ENCODE measurements at regions not wholly inside any gene's neighbourhood (a gene's known extent, or its start where the extent isn't known, plus 50 kb on each side); places are given as distances from the start of the nearest gene placed in this dataset.

DNA sequence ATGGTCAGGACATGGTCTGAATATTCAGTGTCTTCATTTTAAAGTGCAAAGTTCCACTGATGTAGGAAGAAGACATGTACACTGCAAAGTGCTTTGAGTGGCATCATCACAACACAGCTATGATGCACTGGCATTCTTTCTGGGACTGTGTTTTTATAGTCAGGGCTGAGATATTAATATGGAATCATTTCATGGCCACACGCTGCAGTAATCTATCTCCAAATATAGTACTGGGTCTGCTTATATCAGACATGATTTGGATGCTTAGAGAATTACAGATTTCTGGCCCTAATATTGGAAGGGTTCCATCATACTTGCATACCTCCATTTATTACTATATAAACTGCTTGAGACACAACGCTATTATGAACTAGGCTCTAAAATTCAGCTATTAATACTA lies 1170.9 kb downstream of the NLGN4X start:
- FAIRE-seq, result no peak

DNA sequence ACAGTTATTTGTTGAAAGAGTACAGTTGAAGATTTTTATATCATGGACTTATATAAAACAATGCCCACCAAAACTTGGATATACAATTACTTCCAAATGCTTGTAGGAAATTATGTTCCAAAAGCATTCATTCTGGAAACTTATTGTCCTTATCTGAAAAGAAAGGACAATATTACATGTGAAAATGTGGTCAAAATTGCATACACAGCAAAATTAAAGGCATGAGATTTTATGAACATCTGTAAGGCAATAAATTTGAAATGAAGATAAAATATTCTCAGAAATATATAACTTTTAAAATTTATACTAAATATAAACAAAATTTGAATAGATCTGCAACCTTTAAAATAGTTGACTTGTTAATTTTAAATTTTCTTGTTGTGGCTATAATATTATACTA lies 1173.8 kb downstream of the NLGN4X start:
- FAIRE-seq, result no peak

DNA sequence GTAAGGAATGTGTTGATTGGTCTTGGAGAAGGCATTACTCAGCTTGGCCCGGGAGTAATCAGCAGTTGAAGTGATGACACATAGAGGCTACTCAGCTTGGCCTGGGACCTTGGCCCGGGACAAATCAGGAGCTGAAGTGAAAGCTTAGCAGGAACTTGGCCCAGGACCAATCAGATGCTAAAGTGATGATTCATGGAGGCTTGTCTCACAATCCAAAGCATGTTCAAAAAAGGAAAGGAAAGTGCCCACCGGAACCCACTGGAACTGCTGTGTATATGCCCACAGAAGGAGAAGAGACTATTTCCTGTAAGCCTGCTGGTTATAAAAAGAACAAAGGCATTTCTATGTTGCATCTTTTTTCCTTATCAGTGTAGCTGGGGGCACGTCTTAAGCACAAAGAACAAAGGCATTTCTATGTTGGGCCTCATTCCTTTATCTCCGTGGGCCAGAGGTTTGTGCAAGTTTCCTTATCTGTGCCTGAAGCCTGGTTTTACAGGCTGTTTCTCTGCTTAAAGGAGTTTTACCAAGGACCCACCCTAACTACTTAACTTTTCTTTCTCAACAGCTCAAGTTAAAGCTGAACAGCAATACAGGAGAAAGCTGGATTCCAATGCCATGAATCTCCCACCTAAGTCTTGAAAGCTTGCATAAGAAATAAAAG lies 1176.7 kb downstream of the NLGN4X start:
- no peak for FAIRE-seq

DNA sequence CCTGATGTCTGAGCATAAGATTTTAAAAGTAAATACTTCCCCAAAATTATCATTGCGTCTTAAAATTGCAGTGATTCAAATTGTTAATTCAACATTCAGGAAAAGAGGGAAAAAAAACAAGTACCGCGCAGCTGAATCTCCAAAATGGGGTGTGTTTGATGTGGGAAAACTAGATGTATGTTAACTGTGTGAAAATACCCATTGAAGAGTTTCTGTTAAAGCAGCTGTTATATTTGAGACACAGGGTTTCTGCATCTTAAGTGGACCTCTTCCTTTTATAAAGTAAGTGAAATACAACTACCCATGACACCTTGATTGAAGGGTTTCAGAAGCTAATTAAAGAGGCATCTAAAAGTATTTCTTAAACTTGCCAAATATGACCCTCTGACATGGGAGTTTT lies 1186.1 kb downstream of the NLGN4X start:
- no peak for FAIRE-seq

DNA sequence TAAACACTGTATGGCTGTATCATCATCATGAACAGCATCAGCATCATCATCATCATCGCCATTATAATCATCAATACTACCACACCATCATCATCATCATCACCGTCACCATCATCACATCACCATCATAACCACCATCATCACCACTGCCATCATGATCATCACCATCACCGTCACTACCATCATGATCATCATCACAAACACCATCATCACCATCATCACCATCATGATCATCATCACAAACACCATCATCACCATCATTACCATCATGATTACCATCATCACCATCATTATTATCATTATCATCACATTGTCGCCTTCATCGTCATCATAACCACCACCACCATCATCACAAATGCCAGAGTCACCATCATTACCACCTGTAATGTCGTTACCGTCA lies 1196.9 kb downstream of the NLGN4X start:
- no peak for FAIRE-seq

DNA sequence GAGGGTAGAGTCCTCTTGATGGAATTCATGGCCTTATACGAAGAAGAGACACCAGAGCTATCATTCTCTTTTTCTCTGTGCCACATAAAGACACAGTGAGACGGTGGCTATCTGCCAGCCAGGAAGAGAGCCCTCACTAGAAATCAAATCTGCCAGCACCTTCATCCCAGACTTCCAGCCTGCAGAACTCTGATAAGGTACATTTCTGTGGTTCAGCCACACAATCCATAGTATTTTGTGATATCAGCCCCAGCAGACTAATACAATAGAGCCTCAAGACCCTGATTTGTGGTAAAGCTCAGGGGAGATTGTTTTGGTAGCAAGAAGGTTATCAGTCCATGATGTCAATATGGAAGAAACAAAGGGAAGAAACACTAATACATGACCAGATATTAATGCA lies 1213.2 kb downstream of the NLGN4X start:
- no peak for FAIRE-seq

DNA sequence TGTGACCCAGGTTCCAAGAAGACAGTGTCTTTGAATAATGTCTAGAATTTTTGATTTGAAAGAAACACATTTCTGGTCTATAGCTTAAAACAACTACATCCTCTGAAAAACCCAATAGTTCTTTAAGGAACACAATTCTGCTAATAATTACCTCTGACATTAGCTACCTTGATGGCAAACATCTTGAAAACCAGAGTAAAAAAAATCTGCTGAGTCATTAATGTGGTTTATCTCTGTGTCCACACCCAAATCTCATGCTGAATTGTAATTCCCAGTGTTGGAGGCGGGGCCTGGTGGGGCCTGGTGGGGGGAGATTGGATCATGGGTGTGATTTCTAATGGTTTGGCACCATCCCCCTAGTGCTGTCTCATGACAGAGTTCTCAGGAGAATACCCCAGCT lies 1233.8 kb downstream of the NLGN4X start:
- no peak for FAIRE-seq

DNA sequence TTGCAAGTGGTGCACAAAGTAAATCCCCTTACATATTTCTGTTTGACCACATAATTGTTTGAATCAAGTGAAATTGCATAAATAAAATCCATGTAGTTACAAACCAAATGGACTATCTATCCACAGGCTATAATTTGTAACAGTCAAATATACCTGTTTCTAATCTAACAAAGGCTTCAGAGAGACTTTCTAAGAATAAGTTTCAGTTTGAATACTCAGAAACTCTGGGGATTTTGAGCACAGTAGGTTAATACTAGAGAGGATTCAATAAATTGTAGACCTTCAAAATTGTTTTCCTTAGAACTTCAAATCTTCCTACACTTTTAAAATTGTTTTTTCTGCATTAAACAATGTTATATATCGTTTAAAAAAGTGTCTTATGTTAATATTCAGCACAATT lies 1250.1 kb downstream of the NLGN4X start:
- no peak for FAIRE-seq

DNA sequence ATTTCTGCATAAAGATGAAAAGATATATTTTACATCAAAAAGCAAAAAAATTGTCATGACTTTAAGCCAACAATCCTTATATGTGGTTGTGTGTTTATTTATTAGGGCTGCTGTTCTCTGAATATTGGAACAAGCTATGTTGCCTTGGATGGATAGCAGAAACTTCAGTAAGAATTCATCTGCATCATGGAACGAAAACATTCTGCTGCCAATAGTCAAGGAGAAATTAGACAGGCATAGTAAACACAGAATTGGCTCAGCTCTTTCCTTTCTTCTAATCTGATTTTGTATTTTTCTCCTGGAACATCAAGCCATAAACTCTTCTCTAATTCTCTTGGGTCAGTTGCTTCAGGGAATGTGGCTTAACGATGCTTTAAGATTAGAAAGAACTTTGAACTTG lies 1257.0 kb downstream of the NLGN4X start:
- FAIRE-seq, result no peak

DNA sequence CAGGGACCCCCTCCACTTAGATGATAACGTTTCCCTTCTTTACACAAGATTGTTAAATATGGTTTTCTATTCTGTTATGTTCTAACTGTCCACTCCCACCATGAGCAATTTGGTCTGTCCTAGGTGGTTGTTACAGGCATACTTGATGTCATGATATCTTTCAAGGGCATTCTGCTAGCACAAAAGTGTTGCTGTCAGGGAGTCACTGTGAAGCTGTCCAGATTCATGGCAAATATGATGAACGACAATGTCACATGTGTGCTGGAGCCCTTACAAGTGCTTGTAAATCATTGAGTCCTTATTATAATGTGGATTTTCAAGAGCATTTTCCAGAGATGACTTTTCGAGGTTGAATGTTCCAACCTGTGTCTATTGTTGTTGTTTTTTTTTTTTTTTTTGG lies 1250.7 kb upstream of the PRKX start:
- no peak for FAIRE-seq

DNA sequence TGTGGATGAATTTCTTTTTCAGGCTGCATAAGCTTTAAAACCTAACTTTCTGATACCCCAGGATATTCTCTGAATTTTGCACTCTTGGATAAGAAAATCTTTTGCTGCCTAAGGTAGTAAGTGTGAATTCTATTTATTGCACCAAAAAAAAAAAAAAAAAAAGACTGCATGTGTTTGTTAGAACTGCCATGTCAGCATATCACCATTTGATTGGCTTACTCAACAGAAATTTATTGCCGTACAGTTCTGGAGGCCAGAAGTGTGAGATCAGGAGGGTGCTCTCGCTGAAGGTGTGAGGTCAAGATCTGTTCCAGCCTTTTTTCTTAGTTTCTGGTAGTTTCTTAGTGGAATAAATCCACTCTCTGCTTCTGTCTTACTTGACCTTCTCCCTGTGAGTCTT lies 1250.0 kb upstream of the PRKX start:
- no peak for FAIRE-seq

DNA sequence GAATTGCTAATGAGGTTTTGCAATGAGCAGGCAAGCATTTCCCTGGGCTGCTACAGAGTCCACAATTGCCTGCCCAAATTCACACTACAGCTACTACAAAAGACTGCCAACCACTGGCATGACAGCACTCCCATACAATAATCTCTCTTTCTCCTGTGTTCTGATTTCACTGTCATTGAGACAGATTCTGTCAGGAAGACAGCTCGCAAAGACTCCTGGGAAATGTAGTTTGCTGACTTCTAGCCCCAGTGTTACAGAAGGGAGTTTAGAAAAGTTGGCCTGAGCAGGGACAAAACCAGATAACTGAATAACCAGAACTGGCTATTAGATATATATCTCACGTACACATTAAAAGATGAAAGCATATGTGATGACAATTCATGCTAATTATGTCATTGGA lies 1231.3 kb upstream of the PRKX start:
- FAIRE-seq, result no peak

DNA sequence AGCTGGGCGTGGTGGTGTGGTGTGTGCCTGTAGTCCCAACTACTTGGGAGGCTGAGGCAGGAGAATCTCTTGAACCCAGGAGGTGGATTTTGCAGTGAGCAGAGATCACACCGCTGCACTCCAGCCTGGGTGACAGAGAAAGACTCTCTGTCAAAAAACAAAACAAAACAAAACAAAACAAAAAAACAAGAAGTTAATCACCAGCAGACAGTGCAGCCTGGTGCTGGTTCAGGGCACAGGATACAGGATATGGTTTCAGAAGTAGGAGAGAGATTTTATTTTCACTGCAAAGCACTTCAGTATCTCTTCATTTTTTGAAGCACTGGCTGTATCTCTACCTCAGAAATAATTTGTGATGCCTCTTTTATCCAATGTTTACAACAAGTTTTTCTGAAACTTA lies 1222.9 kb upstream of the PRKX start:
- FAIRE-seq, result no peak

DNA sequence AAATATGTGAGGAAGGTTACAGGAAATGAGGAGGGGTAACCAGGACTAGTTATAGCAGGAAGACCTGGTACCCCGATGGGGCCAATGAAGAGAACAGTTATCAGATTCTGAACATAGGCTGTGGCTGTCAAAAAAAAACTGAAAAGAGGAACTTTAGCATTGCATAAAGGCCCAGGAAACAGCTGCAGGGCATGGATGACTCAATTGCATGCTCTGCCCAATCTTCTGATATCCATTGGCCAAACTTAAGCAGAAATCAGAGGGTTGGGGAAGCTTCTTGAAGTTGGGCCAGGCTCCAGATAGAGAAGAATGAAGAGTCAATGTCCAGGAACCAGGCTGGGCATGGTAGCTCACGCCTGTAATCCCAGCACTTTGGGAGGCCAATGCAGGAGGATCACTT lies 1222.4 kb upstream of the PRKX start:
- no peak for FAIRE-seq

DNA sequence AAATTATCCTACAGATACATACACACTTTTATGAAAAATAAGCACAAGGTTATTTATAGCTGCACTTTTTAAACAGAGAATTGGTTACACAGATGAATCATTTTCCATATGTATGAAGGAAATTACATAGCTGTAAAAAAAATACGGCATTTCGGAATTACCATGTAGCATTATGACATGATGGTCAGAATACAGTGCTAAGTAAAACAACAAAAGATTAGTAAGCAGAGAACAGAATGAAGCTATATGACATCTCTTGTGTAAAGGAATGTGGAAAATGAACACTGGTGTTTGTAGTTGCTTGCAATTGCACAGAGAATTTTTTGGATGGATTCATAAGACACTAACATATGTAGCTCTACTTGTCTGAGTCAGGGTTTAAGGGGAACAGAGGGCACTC lies 1222.0 kb upstream of the PRKX start:
- no peak for FAIRE-seq

DNA sequence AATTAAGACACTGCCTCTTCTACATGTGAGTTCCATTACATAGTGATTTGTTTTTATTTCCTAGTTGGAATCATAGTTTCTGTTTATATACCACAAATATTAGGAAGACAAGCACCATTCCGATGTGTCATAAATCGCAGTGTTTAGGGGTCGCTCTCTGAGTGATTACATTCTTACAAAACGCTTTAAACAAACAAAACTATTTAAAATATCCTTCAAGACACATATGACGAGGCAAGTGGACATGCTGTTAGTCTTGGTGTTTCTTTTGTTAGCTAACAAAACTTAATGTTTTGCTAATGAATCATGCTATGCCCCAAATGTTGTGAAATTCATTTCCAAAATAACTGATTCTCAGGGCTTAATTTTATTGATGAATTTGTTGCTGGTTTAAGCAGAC lies 1219.3 kb upstream of the PRKX start:
- FAIRE-seq, result no peak

DNA sequence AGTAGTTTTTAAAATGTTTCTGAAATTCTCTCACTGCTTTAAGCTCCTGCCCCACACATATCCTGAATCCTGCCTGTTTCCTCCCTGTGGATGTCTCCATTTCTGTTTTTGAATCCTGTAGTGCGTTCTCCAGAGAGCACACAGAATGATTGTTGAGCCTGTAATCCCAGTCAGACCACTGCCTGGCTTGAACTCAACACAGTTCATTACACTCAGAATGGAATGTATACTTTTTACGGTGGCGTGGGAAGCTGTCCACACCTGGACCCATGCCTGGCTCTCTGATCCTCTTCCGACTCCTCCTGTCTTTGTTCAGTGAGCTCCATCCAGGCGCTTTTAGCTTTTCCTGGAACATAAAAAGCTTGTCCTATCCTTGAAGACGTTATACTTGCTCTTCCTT lies 1217.0 kb upstream of the PRKX start:
- FAIRE-seq, result no peak

DNA sequence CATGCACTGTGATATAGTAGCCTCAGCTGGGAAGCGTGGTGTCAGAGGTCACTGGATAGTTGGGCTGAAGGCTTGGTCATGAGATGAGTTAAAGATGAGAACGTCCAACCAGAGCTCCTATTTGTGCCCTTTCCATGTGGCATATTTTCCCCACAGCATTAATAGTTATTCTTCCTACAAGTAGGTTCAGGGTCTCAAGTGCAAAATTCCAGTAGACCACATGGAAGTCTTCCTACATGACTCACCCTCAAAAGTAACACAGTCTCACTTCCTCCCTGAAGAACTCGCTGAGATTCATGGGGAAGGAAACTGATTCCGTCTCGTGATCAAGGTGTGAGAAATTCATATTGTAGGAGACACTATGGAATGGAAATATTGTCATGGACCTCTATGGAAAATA lies 1212.5 kb upstream of the PRKX start:
- no peak for FAIRE-seq

DNA sequence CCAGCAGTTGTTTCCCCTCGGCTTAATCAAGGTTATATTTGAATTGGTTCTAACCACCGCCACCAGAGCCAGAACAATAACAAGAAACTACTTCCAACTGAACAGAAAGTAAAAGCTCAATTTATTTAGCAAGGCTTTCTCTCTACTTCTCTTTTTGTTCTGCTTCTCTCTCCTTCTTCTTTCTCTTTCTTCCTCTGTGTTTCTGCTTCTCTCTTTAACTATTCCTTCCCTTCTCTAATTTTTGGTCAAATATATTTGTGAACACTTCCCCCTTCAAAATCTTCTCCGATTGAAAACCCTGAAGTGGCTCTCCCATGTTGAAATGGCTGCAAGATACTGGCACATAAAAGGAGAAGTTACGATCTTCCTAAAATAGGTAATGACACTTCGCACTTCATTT lies 1195.9 kb upstream of the PRKX start:
- FAIRE-seq, result no peak

DNA sequence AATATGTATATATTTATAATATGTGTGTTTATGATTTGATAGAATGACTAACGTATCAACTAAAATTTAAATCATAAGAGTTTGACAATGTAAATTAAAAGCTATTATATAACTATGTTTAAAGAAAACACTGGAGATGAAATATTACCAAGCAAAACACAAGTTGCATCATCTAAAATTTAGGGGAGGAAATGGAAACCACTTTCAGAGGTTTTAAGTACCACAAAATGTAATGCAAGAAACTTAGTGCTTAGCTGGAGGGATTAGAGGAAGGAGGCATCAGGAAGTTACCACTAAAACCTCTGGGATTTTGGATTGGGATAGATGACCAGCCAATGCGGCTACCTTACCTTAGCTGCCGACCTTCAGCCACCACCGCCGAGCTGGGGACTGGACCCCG lies 1192.1 kb upstream of the PRKX start:
- FAIRE-seq, result no peak

DNA sequence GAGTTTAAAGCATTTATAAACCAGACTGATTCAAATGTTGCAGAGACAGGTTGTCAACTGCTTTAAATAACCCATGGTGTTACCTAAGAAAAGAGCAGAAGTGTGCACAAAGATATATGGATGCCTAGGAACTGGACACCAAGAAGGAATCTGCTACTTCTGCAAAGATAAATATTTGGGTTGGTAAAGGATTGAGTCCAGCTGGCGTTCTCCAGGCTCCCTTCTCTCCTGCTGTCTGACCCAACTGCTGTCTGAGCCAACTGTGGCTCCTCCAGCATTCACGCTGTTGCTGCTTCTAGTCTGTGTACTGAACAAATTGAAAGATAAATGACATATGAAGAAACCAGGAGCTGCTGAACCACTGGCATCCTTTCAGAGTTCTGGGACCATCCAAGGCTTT lies 1167.8 kb upstream of the PRKX start:
- FAIRE-seq, result no peak

DNA sequence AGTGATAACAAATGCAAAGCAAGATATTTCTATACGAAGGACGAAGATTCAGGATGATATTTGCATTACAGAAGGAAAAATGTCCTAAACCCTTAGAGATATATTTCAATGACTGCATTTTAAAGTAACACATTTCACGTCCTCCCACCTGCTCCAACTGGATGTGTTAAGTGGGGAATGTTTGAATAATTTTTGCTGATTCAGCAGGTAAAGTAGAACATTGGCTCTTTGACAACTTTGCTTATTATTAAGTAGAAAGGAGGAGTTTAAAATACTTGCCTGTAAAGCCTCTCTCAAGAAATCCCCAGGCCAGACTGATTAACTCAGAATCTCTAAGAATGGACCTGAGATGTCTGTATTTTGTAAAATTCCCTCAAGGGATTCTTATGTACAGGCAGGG lies 1165.2 kb upstream of the PRKX start:
- no peak for FAIRE-seq

DNA sequence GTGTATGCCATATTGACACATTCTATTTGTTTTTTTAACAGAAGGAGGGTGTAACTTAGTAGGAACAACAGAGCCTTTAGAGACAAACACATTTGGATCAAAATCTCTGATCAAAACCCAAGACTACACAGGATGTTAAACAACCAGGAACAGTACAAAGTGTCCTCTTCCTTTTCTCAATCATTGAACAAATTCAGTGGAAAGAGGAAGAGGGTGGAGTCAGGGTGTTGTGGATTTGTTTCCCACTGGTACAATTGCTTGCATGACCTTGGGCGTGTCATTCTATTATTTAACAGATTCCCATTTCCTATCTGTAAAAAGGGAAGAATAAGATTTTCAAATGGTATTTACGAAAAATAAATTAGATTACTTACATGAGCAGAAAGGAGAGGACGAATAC lies 1162.8 kb upstream of the PRKX start:
- no peak for FAIRE-seq

DNA sequence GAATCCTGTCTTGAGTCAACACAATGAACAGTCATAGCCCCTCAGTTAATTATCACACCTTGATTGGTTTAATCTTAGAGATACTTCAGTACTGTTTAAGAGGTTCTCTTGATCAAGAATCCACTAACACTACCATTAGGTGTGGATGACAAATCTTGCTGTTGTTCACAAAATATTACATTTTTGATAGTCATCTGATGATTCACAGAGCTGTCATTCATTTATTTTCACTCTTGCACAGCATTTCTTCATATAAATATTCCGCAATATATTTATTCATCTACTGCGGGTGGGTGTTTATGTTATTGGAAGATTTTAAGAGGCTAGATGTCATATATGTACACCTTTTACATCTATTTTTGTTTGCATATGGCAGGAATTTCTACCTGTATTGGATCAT lies 1138.1 kb upstream of the PRKX start:
- no peak for FAIRE-seq

DNA sequence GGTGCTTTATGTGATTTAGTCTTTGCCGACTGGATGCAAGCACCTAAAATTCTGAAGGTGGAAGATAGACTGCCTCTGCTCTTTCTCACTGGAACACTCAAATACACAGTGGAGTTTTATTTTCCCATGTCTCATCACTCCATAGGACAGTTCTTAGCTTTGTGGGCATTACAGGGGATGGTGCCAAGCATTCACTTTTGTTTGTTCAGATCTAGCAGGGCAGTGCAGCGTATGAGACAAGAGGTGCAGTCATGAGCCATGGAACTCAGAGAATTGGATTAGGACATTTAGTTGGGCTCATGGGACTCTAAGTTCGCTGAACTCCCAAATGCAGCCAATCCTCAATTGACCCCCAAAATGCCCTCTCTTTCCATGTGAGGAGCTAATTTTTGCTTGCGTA lies 1136.9 kb upstream of the PRKX start:
- no peak for FAIRE-seq

DNA sequence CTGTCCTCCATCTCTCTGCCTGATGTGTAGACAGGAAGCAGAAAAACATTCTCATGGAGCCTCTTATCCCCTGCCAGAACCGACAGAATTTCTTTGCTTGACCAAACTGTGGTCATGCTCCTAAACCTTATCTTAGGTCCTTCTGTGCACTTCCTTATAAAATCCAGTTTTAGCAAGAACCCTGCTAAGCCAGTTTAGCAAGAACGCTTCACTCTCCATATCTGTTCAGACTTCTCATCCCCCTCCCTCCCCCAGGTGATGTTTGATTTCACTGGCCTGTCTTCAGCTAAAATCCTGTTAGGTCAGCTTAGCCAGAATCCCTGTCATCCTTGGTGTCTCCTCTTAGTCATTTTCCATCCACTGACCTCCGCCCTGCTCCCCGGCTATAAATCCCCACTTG lies 1130.9 kb upstream of the PRKX start:
- no peak for FAIRE-seq
